ENCODE measurements at regions not wholly inside any gene's neighbourhood (a gene's known extent, or its start where the extent isn't known, plus 50 kb on each side); places are given as distances from the start of the nearest gene placed in this dataset.

GRCh38 chr13:30044932-30045331 is 194.5 kb upstream of the UBL3 start:
- H3K27ac ChIP-seq: no peak overlapping the region
- no peak for DNase-seq (ENCODE audit: low spot score in 2 of 2)
- no peaks in the 10 kb centered on the region for H3K36me3 ChIP-seq
- 71% methylated on average over 1 of the region's 1 CpG for WGBS
- no peaks in the 10 kb centered on the region for H3K9me3 ChIP-seq
- H3K4me3 ChIP-seq: no peak overlapping the region
- peaks cover 19% of the 10 kb centered on the region for H3K4me1 ChIP-seq
- peaks cover 3% of the 10 kb centered on the region for H3K27me3 ChIP-seq
- no peak for TF ChIP-seq CTCF (IDR thresholded peaks at IDR 0.05)
- no peak for TF ChIP-seq POLR2A (IDR thresholded peaks at IDR 0.05)

DNA sequence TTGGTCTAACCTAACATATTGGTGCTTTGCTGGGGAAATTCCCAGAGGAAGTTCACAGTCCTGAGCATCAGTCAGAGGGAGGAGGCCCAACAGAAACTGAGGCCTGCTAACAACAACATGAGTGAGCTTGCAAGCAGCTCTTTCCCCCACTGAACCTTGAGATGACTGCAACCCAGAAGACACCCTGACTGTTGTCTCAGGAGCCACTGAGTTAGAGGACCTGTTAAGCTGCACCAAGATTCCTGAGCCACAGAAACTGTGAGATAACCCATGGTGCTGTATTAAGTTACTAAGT is 193.2 kb upstream of the UBL3 start:
- Histone ChIP-seq H3K9me3 (no peaks in the 10 kb centered on the region), H3K27ac (no peak overlapping the region), H3K4me1 (peaks cover 14% of the 10 kb centered on the region), H3K4me3 (no peak overlapping the region), H3K36me3 (no peaks in the 10 kb centered on the region), H3K27me3 (peaks cover 10% of the 10 kb centered on the region)
- no peak for DNase-seq (ENCODE audit: low spot score in 2 of 2)
- TF ChIP-seq CTCF (IDR thresholded peaks at IDR 0.05): no peak
- no peak for TF ChIP-seq POLR2A (IDR thresholded peaks at IDR 0.05)
- no peak for TF ChIP-seq POLR2AphosphoS5 (IDR thresholded peaks at IDR 0.05)
- TF ChIP-seq EP300 (IDR thresholded peaks at IDR 0.05): no peak

DNA sequence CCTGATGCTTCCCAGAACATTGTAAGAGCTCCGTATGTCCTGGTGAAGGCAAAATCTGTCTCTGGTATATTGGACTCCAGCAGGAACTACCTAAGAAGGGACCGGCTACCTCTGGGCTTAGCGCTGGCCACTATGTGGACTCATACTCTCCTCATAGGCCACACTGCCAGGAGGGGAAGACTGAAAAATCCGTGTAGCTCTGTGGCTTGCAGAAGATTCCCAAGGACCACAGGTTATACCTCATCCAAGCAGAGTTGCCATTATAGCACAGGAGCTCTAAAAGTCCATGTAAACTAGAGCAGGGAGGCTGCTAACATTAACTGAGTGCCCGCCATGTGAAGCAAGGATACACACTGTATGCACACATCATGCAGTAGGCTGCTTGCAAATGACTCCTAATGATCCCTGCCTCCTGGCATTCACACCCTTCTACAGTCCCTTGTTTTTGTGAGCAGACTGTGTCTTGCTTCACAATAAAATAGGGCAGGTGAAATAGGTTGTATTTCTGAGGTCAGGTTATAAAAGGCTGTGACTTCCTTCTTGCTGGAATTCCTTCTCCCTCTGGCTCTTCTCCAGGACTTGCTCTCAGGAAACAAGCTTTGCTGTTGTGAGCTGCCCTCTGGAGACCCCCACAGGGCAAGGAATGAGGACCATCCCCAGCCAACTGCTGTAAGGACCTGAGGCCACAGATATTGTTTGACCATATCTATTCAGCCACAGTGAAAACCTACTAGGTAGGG is 192.6 kb upstream of the UBL3 start:
- Histone ChIP-seq H3K9me3 (no peaks in the 10 kb centered on the region), H3K4me3 (no peak overlapping the region), H3K27me3 (peaks cover 10% of the 10 kb centered on the region), H3K27ac (no peak overlapping the region), H3K4me1 (peaks cover 14% of the 10 kb centered on the region), H3K36me3 (no peaks in the 10 kb centered on the region)
- TF ChIP-seq POLR2AphosphoS5 (IDR thresholded peaks at IDR 0.05): no peak
- no peak for TF ChIP-seq CTCF (IDR thresholded peaks at IDR 0.05)
- TF ChIP-seq POLR2A (IDR thresholded peaks at IDR 0.05): no peak
- TF ChIP-seq EP300 (IDR thresholded peaks at IDR 0.05): no peak
- no peak for DNase-seq (ENCODE audit: low spot score in 2 of 2)
- 88% methylated on average over 5 of the region's 5 CpGs for WGBS

- H3K27ac ChIP-seq: no peak overlapping the region
- peak in 1 of 2 donors; percentile 20 for DNase-seq (ENCODE audit: low spot score in 2 of 2)
- H3K36me3 ChIP-seq: no peaks in the 10 kb centered on the region
- 94% methylated on average over 3 of the region's 3 CpGs for WGBS
- H3K4me1 ChIP-seq: peaks cover 14% of the 10 kb centered on the region
- TF ChIP-seq EP300 (IDR thresholded peaks at IDR 0.05) (no peak), POLR2AphosphoS5 (IDR thresholded peaks at IDR 0.05) (no peak), POLR2A (IDR thresholded peaks at IDR 0.05) (no peak), CTCF (IDR thresholded peaks at IDR 0.05) (no peak)
- peaks cover 10% of the 10 kb centered on the region for H3K27me3 ChIP-seq
- H3K9me3 ChIP-seq: no peaks in the 10 kb centered on the region
- no peak overlapping the region for H3K4me3 ChIP-seq
These were observed 191.9 kb upstream of the UBL3 start for GRCh38 chr13:30042272-30042671.

DNA sequence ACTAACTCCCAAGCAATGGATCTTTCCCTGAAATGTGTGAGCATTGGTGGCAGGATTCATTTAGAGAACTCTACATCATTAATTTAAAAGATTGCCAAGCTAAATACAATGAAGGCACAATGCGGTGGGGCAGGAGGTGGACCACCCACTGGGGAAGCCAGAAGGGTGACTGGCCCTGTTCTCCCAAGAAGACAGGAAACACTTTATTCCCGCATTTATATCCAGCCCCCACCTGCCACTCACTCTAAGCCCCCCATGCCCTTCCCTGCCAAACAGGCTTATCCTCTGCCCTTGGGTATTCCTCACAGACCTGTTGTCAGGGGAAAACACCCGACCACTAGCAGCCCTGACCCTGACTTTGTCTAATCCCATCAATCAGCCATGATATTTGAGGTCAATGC is 189.1 kb upstream of the UBL3 start:
- no peaks in the 10 kb centered on the region for H3K36me3 ChIP-seq
- peaks cover 18% of the 10 kb centered on the region for H3K27me3 ChIP-seq
- peaks cover 3% of the 10 kb centered on the region for H3K4me1 ChIP-seq
- H3K27ac ChIP-seq: no peak overlapping the region
- TF ChIP-seq POLR2A (IDR thresholded peaks at IDR 0.05) (no peak), EP300 (IDR thresholded peaks at IDR 0.05) (no peak), POLR2AphosphoS5 (IDR thresholded peaks at IDR 0.05) (no peak), CTCF (IDR thresholded peaks at IDR 0.05) (no peak)
- no peak overlapping the region for H3K4me3 ChIP-seq
- no peak for DNase-seq (ENCODE audit: low spot score in 2 of 2)
- WGBS: 50% methylated on average over 3 of the region's 3 CpGs
- no peaks in the 10 kb centered on the region for H3K9me3 ChIP-seq
